EL (cell line): ENCODE measurements at regions not wholly inside any gene's neighbourhood (a gene's known extent, or its start where the extent isn't known, plus 50 kb on each side); places are given as distances from the start of the nearest gene placed in this dataset.

ENCODE experiments used
- DNase-seq: peaks from one replicate; pipeline ENCODE4 v3.0.0-alpha.2; 2016

DNA sequence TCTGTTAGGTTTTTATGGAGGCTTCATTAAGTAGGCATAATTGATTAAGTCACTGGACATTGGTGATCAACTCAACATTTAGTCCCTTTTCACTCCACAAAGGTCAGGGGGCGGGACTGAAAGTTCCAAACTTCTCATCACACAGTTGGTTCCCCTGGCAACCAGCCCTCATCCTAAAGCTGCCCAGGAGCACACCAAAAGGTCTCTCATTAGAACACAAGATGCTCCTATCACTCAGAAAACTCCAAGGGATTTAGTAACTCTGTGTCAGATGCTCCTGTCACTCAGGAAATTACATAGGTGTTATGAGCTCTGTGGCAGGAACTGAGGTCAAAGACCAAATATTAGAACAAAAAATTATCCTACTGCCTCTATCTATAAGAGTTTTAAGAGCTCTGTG, 321.5 kb downstream of the OTOL1 start:
- no peak for DNase-seq

DNA sequence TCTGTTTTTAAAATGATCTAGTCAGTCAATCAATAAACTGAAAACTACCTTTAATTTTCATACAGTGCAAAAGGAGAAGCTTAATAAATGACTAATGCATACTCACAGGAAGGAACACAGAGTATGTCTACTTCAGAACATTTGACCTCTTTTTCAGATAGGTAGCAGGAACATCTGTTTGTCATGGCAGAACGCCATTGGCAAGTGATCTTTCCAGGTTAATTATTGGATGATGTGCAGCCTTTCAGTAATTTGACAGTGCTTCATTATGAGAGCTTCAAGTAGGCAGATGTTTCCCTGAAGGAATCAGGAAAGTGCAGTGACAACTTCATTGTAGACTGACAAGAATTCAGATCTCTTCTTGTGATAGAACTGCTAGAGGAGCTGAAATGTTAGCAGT, 325.0 kb downstream of the OTOL1 start:
- no peak for DNase-seq

DNA sequence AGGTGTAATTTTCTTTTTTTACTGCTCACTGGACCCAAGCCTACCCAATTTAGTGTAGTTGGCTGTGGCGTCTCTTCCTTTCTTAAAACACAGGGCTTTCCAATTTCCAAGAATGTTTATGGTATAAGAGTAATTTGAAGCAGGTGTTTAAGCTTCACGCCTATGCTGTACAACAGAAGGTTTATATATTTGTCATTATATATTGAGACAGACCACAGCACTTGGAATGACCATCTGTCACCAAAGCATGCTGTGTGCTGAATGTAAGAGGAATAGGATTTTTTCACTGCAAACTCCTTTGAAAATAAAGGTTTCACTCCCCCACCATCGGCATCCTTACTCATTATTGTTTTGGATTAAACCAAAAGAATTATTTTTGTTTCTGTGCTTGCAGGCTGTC, 325.7 kb downstream of the OTOL1 start:
- no peak for DNase-seq

DNA sequence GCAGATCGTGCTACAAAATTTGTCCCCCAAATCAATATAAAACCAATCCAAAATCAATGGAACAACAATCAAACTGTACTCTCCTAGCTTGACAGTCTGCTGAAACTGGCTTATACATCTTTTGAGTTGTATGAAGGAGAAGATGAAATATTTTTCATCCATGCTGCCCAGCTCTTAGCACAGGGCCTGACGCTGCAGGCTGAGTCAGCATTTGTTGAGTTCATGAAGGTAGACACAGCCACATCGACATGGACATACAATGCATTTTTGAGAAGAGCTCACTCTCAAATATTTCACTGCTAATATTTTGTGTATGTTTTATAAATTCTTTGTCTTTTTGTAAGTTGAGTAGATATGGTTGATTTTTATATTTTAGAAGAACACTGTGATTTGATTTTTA, 327.3 kb downstream of the OTOL1 start:
- DNase-seq = no peak

DNA sequence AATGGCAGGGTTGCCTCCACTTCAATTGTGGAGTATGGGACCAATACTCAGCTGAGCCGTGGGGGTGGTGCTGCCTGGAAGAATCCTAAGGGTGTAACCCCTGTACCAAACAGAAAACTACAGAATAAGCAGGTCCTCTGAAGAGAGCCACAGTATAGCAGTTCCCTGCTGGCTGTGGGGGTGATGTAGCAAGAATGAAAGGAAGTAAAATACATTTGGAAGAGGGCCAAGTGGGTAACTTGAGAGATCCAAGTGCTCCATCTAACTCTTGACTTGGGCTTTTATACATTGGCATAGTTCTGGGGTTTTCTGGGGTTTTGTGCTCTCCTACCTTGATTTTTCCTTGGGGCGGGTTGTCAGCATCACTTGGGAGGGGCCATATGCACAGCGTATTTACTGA, 341.4 kb downstream of the OTOL1 start:
- no peak for DNase-seq

DNA sequence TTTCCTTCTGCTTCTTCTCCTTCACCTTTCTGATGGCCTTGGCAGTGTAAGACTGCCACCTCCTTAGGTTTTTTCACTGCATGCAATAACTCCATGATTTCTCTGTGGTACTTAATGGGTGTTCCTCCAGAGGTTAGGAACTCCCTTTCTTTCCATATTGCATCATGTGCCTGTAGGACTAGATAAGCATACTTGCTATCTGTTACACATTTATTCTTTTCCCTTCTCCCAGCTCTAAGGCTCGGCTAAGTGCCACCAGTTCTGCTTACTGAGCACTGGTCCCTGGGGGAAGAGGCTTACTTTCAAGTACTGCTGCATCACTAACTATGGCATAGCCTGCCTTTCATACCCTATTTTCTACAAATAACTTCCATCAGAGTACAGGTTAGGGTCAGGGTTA, 351.8 kb downstream of the OTOL1 start:
- DNase-seq = no peak

DNA sequence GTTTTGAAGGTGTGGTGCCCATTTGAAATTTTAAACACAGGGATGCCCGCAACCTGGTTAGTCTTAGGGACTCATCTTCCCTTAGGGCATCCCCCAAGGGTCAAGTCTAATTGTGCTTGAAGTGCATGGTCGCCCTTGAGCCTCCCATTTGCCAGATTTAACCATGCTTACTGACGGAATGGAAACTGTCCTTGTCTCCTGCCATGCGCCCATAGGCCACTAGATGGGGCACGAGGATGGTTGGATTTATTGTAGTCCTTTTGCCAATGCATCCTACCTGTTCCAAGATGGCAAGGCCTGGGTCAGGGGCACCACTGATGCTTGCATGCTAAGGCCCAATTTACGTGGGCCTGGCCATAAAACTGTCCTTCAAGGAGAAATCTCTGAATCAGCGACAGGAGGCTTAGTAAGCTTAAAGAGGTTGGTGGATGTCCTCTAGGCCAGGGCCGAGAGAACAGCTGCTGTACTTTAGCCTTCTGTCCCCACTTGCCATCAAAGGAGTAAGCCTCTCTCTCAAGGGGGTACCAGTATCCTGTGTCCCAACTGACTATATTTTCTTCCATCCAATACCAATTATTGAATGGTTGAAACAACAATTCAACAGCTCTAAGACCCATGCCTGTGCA, 355.4 kb downstream of the OTOL1 start:
- peak; percentile 57 for DNase-seq

DNA sequence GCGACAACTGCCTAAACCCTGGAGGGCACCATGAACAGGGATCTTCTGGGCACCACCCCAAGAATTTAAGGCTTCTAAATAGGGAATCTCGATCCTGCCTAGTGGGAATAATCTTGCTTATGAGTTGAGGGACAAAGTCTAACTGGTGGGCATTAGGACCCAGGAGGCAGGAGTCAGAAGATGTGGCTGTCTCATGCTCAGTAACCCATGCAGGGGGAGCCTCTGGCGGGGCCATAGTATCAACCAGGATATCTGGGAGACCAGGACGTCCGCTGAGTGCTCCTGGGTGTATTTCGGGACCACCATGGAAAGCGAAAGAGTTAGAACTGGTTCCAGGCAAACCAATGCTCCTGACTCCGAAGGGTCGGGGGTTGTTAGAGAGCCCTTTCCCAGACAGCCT, 356.1 kb downstream of the OTOL1 start:
- no peak for DNase-seq

DNA sequence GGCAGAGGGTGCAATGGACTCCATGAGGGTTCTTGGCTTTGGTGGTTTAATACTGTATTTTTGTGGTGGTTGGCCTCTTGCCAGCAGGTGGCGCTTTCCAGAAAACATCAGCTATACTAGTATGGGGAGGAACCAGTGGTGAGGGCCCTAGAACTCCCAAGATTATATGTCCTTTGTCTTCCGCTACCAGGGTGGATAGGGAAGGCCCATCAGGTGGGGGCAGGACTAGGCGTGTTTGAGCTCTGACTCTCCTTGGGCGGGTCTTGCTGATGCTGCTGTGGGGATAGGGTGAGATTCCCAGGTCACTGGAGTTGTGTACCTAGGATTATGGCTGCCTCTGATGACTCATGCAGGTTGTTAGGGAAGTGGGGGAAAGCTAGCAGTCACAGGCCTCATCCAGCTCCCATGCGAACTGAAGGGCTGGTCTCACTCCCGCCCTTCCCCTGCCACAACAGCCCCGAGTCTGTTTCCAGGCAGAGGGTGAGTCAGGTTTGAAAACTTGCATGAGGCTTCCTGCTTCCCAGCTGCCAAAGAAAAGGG, 357.7 kb downstream of the OTOL1 start:
- DNase-seq = peak; percentile 67

DNA sequence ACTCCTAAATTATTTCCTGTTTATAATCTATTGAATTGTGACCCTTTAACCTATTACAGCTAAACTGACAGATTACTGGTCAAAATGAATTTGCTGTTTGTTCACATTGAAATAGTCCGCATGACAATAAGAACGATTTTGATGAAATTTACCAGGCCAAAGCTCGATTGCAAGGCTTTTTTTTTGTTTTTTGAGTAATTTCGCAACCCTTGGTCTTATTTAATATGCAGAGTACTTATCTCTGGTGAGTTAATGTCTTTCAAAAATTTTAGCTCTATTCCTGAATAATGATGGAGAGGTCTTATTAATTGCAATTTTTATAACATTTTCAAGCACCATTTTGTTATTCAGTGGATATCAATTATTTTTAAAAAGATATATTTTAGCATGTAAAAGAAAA, 362.4 kb downstream of the OTOL1 start:
- no peak for DNase-seq

DNA sequence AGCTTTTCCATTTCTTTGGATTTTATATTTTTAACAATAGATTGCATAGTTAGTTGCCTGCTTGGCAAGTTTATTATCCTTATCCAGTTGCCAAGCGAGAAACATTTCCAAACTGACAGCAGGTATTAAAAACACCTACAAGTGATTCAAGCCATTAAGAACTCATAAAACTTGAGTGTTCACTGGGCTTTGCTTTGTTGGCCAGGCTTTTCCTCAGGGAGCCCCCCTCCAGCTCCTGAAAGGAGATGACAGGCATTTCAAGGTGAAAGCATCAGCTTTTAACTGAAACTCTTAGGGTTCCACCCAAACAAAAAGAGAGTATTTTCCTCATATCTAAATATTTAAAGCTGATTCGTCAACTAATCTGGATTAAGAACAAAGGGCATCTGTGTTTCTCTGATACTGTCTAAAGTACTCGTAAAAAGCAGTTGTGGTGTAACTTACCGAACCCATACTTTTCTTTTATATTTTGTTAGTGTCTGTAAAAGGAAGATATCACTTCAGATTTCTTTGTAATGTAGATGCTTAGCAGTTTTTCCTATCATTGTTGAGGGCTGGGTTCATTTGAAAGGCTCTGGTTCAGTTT, 363.4 kb downstream of the OTOL1 start:
- DNase-seq = no peak

DNA sequence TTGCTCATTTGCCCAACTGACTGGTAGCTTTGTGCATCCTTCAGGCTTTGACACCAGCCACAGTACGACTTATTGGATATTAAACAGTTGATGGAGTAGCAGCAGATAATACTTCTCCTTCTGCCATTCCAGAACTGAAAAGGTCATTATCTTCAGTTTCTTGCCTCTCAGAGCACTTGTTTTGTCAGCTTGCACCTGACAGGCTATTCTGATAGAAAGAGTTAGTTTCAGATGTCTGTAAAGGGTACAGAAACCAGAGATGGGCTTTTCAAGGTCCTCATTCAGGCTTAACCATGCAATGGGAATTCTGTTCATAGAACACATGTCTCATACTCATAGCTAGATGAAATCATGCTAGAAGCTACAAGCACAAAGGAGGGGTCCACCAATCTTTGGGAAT, 367.2 kb downstream of the OTOL1 start:
- no peak for DNase-seq

DNA sequence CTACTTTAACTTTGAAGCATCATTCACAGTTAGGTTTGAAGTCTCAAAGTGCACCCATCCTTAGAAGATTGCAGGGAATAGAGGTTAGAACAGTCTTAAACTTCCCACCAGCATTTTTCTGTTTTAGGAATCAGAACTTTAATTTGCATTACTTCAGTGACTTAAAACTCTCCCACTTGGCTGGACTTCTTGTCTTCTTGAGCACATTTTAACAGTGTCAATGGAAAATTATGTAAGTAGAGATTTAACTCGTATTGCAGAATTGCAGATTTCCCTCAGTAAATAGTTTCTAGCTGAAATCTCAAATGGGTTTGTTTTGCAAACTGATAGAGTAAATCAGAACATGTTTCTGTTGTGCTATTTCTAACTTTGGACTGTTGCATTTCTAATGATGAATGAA, 369.6 kb downstream of the OTOL1 start:
- DNase-seq = no peak

DNA sequence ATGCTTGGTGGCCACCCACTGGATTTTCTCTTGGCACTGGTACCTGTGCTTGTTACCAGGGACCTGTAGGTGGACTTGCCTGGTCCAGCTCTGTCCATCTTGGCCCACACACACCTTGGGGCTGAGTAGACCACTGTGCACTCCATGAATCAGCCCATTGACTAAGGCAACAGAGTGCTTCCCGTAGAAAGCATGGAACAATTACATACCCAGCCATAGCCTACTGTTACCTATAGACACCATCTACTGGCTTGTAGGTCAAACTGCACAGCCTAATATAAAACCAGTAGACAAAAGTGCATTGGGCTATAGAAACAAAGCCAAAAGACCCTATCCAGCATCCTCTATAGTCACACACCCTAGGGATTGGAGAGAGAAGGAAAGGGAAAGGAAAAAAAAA, 378.9 kb downstream of the OTOL1 start:
- DNase-seq = no peak

DNA sequence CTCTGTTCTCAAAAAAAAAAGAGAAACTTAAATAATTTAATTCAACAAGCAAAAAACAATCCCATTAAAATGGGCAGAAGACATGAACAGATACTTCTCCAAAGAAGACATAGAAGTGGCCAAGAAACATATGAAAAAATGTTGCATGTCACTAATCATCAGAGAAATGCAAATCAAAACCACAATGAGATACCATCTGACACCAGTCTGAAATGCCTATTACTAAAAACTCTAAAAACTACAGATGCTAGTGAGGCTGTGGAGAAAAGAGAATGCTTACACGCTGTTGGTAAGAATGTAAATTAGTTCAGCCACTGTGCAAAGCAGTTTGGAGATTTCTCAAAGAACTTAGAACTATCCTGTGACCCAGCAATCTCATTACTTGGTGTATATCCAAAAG, 382.9 kb downstream of the OTOL1 start:
- DNase-seq = no peak

DNA sequence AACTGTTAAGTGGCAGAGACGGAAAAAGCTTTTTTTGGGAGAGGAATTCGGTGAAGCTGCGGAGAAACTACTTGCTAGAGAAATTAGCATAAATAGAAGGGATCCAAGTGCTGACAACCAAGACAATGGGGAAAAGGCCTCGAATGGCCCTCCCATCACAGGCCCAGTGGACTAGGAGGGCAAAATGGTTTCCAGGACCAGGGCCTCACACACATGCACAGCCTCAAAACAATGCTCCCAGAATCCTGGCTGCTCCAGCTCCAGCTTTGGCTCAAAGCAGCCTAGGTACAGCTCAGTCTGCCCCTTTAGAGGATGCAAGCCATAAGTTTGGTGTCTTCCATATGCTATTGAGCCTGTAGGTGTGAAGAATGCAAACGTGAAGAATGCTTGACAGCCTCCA, 388.2 kb downstream of the OTOL1 start:
- DNase-seq = no peak

DNA sequence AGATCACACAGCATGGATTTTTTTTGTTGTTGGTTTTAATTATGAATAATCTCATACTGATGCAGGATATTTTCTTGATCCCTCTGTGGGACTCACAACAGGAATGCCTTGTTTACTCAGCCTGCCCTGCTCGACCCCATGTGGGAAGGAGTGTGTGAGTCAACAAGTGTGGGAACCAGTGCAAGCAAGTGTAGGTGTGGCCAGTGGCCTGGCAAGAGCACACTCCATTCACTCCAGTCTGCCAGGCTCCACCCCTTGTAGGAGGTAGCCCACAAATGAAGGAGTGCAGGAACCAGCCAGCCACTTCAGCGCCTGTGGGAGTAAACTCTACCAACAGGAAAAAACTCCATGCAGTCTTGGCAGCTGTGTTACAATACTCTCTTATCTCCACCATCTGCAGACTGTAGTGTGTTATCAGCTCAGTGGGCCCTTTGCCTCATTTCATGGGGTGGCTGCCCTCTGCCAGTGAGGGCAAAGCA, 393.6 kb downstream of the OTOL1 start:
- DNase-seq = peak; percentile 96

DNA sequence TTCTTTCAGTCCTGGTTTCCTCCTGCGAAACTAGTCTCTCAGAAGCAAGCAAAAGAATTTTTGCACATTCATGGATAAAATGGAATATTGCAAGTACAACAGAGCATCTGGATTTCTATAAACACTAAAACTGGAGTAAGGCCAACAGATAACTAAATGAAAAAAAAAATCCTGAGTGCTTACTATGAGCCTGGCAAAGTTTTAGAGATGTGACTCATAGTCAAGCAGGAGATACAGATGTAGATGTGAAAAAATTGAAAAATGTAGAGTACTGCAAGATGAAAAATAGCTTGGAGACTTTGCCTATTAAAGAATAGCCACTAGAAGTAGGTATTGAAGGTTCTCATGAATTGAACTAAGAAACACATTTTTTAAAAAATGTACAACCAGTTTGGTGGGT, 397.4 kb downstream of the OTOL1 start:
- DNase-seq = peak; percentile 74

DNA sequence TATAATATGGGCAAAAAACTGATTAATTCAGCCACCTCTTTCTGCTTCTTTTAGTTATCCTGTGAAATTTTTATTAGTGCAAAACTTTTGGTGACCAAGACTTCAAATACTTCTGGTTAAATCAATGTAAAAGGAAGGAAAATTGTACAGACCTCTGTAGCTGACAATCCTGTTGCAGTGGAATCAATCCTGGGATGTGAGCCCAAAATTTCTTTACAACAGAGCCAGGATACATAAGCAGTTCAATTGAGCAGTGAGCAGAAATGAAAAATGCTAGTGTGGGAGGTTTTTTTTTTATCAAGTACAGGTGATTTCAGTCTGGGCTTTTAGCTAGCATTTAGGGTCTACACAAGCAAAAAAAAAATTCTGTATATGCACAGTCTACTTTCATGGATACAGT, 398.0 kb downstream of the OTOL1 start:
- DNase-seq = no peak

DNA sequence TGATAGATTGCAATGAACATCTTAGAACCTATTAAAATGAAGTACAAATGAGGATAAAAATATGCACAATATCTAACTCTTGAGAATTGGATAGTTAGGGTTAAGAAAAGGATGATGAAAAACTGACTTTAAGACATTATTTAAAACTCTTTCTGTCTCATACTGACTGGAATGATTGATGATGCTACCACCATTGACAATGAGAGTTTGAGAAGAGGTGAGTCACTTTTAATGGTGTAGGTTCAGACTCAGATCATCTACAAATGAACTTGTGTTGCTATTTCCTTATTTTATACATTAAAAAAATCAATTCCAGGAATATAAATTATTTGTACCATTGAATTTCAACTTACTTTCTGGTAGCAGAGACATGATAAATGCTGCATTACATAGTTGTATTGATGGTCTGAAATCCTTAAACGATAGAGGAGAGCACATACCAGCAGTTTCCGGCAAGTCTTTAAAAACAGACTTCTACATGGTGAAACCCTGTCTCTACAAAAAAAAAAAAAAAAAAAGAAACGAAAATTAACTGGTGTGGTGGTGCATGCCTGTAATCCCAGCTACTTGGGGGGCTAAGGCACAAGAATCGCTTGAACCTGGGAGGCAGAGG, 409.0 kb downstream of the OTOL1 start:
- DNase-seq = no peak

DNA sequence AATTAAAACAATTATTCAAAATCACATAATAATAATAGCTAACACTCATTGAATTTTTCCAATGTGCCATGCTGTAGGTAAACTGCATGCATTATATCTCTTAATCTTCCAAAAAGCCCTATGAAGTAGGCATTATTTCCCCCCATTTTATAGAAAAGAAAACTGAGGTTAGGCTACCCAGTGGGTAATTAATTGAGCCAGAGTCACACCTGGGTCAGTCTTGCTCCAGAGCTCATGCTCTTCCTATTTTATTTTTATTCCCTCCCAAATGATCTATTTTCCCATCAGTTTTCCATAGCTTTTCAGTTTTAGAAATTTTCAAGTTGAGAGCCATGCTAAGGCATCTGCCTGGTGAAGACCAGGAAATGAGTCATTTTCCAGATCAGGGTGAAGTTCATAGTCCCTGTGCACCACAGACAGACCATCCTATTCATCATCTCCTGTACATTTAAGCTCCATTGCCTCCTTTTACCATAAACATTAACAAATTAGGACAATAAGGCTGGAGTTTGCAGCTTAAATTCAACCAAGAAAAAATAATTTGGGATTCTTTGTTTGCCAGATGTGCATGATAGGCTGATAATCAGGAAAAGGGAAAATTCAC, 417.3 kb downstream of the OTOL1 start:
- peak; percentile 82 for DNase-seq

DNA sequence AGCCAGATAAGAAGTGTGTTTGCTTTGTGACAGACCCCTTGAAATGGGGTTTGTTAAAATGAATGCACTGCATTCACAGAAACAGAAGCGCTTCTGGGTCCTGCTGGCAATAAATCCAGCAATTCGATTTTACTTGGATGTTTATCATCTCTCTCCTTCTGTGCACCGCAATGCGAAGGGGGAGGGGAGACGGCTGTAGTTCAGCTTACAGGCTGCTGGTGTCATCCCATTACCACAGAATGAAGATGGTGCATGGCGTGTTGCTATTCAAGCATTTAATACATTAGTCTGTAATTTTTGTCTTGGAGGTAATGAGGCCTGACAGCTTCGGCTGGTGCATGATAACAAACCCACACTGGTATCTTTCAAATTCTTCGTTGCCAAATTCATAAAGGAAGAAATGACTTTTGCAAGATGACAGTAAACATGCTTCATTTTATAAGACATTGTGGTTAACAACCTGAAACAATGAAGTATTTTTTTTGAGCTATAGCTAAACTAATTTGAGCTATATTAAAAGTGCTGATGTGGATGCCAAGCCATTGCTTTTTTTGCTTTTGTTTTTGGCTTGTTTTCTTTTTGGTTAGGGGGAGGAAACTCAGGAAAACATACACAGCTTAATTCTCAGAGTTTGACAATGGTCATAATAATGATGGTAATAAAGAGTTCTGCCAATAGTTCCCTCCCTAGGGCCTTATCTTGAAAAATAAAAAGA, 418.3 kb downstream of the OTOL1 start:
- peak; percentile 71 for DNase-seq

DNA sequence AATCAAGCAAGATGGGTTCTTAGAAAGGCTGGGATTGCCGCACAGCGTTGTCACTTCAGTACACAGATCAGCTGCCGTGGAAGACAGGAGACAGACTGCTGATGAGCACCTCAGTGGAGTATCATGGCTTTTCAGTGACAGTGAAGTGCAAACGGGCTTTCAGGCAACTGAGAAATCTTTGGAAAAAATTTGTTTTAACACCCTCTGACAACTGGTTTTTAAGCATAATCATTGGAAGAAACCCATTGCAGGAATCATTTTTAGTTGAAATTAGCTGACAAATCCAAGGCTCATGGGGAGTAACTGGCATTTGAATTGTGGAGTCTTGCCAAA, 418.8 kb downstream of the OTOL1 start:
- no peak for DNase-seq

DNA sequence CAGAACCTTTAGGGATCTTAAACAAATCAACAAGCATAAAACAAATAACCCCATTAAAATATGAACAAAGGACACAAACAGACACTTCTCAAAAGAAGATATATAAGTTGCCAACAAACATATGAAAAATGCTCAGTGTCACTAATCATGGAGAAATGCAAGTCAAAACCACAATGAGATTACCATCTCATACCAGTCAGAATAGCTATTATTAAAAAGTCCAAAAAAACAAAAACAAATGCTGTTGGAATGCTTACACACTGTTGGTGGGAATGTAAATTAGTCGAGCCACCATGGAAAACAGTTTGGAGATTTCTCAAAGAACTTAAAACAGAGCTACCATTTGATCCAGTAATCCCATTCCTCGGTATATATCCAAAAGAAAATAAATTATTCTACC, 423.6 kb downstream of the OTOL1 start:
- DNase-seq = peak; percentile 41
